Endothelial cell of umbilical vein (primary cell): ENCODE measurements at regions not wholly inside any gene's neighbourhood (a gene's known extent, or its start where the extent isn't known, plus 50 kb on each side); places are given as distances from the start of the nearest gene placed in this dataset.

ENCODE experiments used
- BruUV-seq: library from RNA; stranded (reverse); fragments of 400-500 nt; replicated peaks from 2 replicates; lab custom pipeline; 2021; lab: Mats Ljungman, UMichigan
- CTCF ChIA-PET: fragments of 300-600, 350-600 bp; sonication (Branson Sonifier 250); formaldehyde crosslinking; loops from one replicate; lab custom pipeline; 2021; ENCODE audit warnings: antibody characterized with exemption, inconsistent platforms; lab: Charles Lee
- POLR2A ChIA-PET: fragments of 300-600, 350-600 bp; sonication (Branson Sonifier 250); formaldehyde crosslinking; loops from one replicate; lab custom pipeline; 2021; ENCODE audit warnings: antibody characterized with exemption, inconsistent platforms; lab: Charles Lee
- DNase-seq: peaks from one replicate; pipeline ENCODE4 v3.0.0-alpha.2; 2011; ENCODE audit warnings: low read depth, low spot score
- FAIRE-seq: peaks from 2 replicates; lab custom pipeline; 2011; peaks lifted over from hg19 to GRCh38; lab: Jason Lieb, UNC
- H2AFZ ChIP-seq: 2 replicates; pipeline ENCODE4 v1.6.0; 2012; ENCODE audit warnings: low read depth, low read length, control low read depth, inconsistent platforms
- H3K27ac ChIP-seq: 2 replicates; pipeline ENCODE4 v1.5.1; 2011; ENCODE audit warnings: low read depth, mild to moderate bottlenecking, control low read depth, low read length, moderate library complexity; ENCODE audit not compliant: insufficient read depth
- H3K27me3 ChIP-seq, 2 experiments: 2 replicates each; pipeline versions ENCODE4 v1.6.0 to v1.6.1; 2011; ENCODE audit warnings: low read length in 2 of 2, mixed read lengths in 1 of 2; ENCODE audit not compliant: control insufficient read depth in 2 of 2, insufficient read depth in 2 of 2
- H3K36me3 ChIP-seq, 2 experiments: 2 replicates in 1 of 2; 3 replicates in 1 of 2; pipeline ENCODE4 v1.5.1; 2011; ENCODE audit warnings: low read length in 2 of 2, mild to moderate bottlenecking in 1 of 2, moderate library complexity in 1 of 2; ENCODE audit not compliant: control insufficient read depth in 2 of 2, insufficient read depth in 2 of 2; ENCODE audit errors: extremely low read depth in 1 of 2
- H3K4me1 ChIP-seq: 3 replicates; pipeline ENCODE4 v1.5.1; 2011; ENCODE audit warnings: mild to moderate bottlenecking, low read length; ENCODE audit not compliant: control insufficient read depth, insufficient read depth; ENCODE audit errors: extremely low read depth
- H3K4me2 ChIP-seq: 2 replicates; pipeline ENCODE4 v1.6.1; 2011; ENCODE audit warnings: low read length, control low read depth, mixed read lengths; ENCODE audit not compliant: insufficient read depth
- H3K4me3 ChIP-seq, 3 experiments: fragments of 200-600 bp in 1 of 3; sonication (generic), shearing (Covaris generic) in 1 of 3; replicated peaks in 1 of 3; 2 replicates each; pipeline ENCODE4 v1.5.1; 2011 to 2016; ENCODE audit warnings: control low read depth in 3 of 3, low read length in 3 of 3, mild to moderate bottlenecking in 2 of 3, inconsistent platforms in 1 of 3, low read depth in 1 of 3, moderate library complexity in 1 of 3; ENCODE audit not compliant: insufficient read depth in 1 of 3
- H3K79me2 ChIP-seq: 2 replicates; pipeline ENCODE4 v1.6.0; 2012; ENCODE audit warnings: low read length, inconsistent platforms; ENCODE audit not compliant: control insufficient read depth, insufficient read depth
- H3K9ac ChIP-seq: replicated peaks from 2 replicates; pipeline ENCODE3; 2011; ENCODE audit warnings: low read length, control low read depth; ENCODE audit not compliant: insufficient read depth; ENCODE audit errors: extremely low read depth
- H3K9me1 ChIP-seq: replicated peaks from 3 replicates; pipeline ENCODE4 v1.6.0; 2011; ENCODE audit warnings: mild to moderate bottlenecking, low read length; ENCODE audit not compliant: control insufficient read depth, insufficient read depth; ENCODE audit errors: extremely low read depth
- H3K9me3 ChIP-seq: replicated peaks from 2 replicates; pipeline ENCODE4 v1.5.1; 2012; ENCODE audit warnings: low read length, inconsistent platforms; ENCODE audit not compliant: control insufficient read depth, insufficient read depth
- H4K20me1 ChIP-seq: replicated peaks from 2 replicates; pipeline ENCODE3; 2011; ENCODE audit warnings: mild to moderate bottlenecking, low read length; ENCODE audit not compliant: control insufficient read depth, insufficient read depth; ENCODE audit errors: extremely low read depth
- FOS ChIP-seq: IDR thresholded peaks from 2 replicates; pipeline ENCODE4 v1.6.1; 2011; ENCODE audit warnings: mild to moderate bottlenecking, low read length, moderate library complexity, borderline replicate concordance; ENCODE audit not compliant: insufficient read depth
- GATA2 ChIP-seq: IDR thresholded peaks from 2 replicates; pipeline ENCODE4 v1.7.0; 2011; ENCODE audit warnings: low read depth, mild to moderate bottlenecking, moderate library complexity, mixed read lengths, low read length; ENCODE audit not compliant: insufficient read length, insufficient read depth
- JUN ChIP-seq: IDR thresholded peaks from 2 replicates; pipeline ENCODE4 v1.6.1; 2011; ENCODE audit warnings: borderline replicate concordance, low read depth; ENCODE audit not compliant: insufficient read length, insufficient read depth
- MYC ChIP-seq: IDR thresholded peaks from one replicate; pipeline ENCODE4 v1.6.1; 2011; ENCODE audit warnings: mild to moderate bottlenecking, low read depth, low read length
- POLR2A ChIP-seq: IDR thresholded peaks from 2 replicates; pipeline ENCODE4 v1.6.1; 2012; ENCODE audit warnings: low read depth, mild to moderate bottlenecking, control low read depth, low read length
- POLR2AphosphoS5 ChIP-seq: IDR thresholded peaks from 2 replicates; pipeline ENCODE4 v1.6.1; 2012; ENCODE audit warnings: low read depth, mild to moderate bottlenecking, control low read depth, low read length, moderate library complexity; ENCODE audit not compliant: insufficient read depth
- dilution Hi-C: fragments of 300-500 bp; cut with MboI; formaldehyde crosslinking; loops from one replicate; pipeline ENCODE4 v1.15.0; 2019; ENCODE audit warnings: low sequenced_read_pairs; ENCODE audit not compliant: extremely low pct_ligation_motif_present
- intact Hi-C: fragments of 100-400 bp; cut with micrococcal nuclease; formaldehyde crosslinking; loops from one replicate; pipeline ENCODE4 v1.10.0; 2022
- TF ChIP-seq, protein P1 (sequence below): IDR thresholded peaks from 2 replicates; pipeline ENCODE4 v1.6.1; 2011; ENCODE audit not compliant: insufficient read depth, insufficient read length
- TF ChIP-seq, protein P2 (sequence below), 2 donors: IDR thresholded peaks; 1 replicate in 1 of 2; 2 replicates in 1 of 2; pipeline ENCODE4 v1.5.1; 2011; ENCODE audit warnings: low read length in 2 of 2, mild to moderate bottlenecking in 2 of 2, moderate library complexity in 2 of 2, control low read depth in 1 of 2, inconsistent platforms in 1 of 2, low read depth in 1 of 2; ENCODE audit not compliant: insufficient read depth in 1 of 2; ENCODE audit errors: extremely low read depth in 1 of 2

DNA sequence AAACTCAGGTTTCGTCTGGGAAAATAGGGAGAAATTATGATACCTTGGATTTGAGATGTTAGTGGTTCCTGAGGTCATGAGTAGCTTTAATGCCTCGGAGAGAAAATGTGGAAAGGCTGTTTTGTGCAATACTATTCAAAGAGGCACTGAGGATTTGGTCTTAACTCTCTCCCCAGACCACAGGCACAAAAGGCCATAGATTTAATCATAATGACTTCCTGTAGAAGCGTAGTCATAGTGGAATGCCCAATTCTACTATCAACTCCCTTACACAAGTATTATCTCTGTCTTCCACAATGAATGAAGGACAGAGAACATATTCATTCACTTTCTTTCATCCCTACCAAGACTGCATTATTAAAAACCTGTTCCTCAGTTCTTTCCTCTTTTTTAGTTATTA lies 153.0 kb upstream of the FTMT start:
- no peak overlapping the region for H2AFZ ChIP-seq
- H3K27ac ChIP-seq = no peak overlapping the region
- intact Hi-C loops = no loop called here
- BruUV-seq = no TSS peak
- H3K79me2 ChIP-seq = no peaks in the 10 kb centered on the region
- no peaks in the 10 kb centered on the region for H3K27me3 ChIP-seq
- H3K4me3 ChIP-seq = no peak overlapping the region
- DNase-seq (no peak), FAIRE-seq (no peak)
- no peaks in the 10 kb centered on the region for H3K9me1 ChIP-seq
- ChIA-PET POLR2A (no interaction called here), CTCF (no interaction called here)
- H3K4me2 ChIP-seq = no peak overlapping the region
- no peaks in the 10 kb centered on the region for H3K4me1 ChIP-seq
- no peaks in the 10 kb centered on the region for H3K9me3 ChIP-seq
- H3K9ac ChIP-seq = no peak overlapping the region
- dilution Hi-C loops = no loop called here
- TF ChIP-seq FOS (no peak), POLR2AphosphoS5 (no peak), JUN (no peak), MYC (no peak), POLR2A (no peak), GATA2 (no peak)
- TF ChIP-seq, protein P1, sequence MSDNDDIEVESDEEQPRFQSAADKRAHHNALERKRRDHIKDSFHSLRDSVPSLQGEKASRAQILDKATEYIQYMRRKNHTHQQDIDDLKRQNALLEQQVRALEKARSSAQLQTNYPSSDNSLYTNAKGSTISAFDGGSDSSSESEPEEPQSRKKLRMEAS = no peak
- TF ChIP-seq, protein P2, sequence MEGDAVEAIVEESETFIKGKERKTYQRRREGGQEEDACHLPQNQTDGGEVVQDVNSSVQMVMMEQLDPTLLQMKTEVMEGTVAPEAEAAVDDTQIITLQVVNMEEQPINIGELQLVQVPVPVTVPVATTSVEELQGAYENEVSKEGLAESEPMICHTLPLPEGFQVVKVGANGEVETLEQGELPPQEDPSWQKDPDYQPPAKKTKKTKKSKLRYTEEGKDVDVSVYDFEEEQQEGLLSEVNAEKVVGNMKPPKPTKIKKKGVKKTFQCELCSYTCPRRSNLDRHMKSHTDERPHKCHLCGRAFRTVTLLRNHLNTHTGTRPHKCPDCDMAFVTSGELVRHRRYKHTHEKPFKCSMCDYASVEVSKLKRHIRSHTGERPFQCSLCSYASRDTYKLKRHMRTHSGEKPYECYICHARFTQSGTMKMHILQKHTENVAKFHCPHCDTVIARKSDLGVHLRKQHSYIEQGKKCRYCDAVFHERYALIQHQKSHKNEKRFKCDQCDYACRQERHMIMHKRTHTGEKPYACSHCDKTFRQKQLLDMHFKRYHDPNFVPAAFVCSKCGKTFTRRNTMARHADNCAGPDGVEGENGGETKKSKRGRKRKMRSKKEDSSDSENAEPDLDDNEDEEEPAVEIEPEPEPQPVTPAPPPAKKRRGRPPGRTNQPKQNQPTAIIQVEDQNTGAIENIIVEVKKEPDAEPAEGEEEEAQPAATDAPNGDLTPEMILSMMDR (IDR thresholded peaks at IDR 0.05; ENCODE audit: extremely low read depth in 1 of 2, insufficient read depth in 1 of 2, low read depth in 1 of 2, low read length in 2 of 2) = no peak
- H3K36me3 ChIP-seq = no peaks in the 10 kb centered on the region
- H4K20me1 ChIP-seq = no peaks in the 10 kb centered on the region
